Femur (tissue), 1 donor: ENCODE measurements at regions not wholly inside any gene's neighbourhood (a gene's known extent, or its start where the extent isn't known, plus 50 kb on each side); places are given as distances from the start of the nearest gene placed in this dataset.

Experiments
- DNase-seq: peaks from one replicate; pipeline ENCODE4 v3.0.0-alpha.2; 2017

- DNase-seq, result no peak
Observed at GRCh38 chr2:106572541-106573450, 85.6 kb downstream of the CD8B2 start.

DNA sequence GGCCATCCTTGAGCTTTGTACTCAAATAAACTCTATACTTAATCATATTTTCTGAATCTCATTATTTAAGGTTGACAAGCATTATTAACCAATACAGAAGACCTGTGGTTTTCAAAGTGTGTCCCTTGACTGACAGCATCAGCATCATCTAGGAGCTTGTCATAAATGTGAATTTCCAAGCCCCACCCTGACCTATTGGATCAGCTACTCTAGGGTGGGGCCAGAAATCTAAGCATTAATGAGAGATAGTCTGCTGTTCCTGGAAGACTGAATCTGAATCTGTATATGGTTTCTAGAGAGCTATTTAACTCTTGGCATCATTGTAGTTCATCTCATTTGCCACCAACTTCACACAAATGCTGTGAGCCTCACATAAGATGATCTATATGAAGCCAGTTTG, 86.6 kb downstream of the CD8B2 start:
- DNase-seq, result no peak

GRCh38 chr2:106575955-106576354, 88.8 kb downstream of the CD8B2 start:
- peak; percentile 69 for DNase-seq

DNA sequence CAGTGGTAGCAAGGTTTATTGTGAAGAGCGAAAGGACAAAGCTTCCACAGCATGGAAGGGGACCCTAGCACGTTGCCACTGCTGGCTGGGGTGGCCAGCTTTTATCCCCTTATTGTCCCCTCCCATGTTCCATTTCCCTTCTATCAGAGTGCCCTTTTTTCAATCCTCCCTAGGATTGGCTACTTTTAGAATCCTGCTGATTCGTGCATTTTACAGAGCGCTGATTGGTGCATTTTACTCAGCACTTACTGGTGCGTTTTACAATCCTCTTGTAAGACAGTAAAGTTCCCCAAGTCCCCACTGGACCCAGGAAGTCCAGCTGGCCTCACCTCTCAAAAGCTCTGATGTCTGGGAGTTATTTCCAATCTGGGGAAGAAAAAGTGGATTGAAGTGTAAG, 90.1 kb downstream of the CD8B2 start:
- DNase-seq, result no peak

GRCh38 chr2:106579750-106580197, 92.6 kb downstream of the CD8B2 start:
- DNase-seq, result no peak

DNA sequence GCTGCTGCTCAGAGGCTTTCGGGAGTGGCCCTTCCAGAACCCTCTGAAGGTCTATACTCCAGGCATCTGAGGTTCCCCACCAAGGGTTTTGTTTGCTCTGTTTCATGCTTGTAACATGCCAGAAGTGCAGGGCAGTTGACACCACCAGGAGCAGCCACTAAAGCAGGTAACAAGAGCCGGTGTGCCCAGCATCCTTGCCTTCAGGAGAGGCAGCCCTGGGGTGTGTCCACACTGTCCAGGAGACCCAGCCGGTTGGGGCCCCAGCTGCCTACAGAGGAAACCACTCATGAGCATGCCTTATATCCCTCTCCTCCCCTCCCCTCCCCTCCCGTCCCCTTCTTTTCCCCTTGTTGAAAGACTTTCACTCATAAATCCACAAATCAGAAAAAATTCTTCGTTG, 93.1 kb downstream of the CD8B2 start:
- DNase-seq, result no peak

- no peak for DNase-seq
Observed at GRCh38 chr2:106581328-106581727, 94.2 kb downstream of the CD8B2 start.

- DNase-seq, result no peak
Observed at GRCh38 chr2:106581755-106582147, 94.6 kb downstream of the CD8B2 start.

- peak; percentile 88 for DNase-seq
Observed at GRCh38 chr2:106582148-106583143, 95.3 kb downstream of the CD8B2 start.

DNA sequence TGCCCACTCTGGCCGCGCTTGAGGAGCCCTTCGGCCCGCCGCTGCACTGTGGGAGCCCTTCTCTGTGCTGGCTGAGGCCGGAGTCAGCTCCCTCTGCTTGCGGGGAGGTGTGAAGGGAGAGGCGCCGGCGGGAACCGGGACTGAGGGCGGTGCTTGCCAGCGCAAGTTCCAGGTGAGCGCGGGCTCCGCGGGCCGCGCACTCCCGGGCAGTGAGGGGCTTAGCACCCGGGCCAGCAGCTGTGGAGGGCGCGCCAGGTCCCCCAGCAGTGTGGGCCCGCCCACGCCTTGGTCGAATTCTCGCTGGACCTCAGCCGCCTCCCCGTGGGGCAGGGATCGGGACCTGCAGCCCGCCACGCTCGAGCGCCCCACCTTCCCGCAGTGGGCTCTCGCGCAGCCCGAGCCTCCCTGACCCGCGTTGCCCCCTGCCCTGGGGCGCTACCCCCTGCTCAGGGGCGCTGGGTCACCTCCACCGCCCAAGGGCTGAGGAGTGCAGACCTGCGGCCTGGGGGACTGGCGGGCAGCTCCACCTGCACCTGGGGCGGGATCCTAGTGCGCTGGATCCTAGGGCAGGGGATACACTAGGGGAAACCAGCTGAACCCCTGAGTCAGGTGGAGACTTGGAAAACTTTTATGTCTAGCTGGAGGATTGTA, 97.3 kb downstream of the CD8B2 start:
- no peak for DNase-seq

DNA sequence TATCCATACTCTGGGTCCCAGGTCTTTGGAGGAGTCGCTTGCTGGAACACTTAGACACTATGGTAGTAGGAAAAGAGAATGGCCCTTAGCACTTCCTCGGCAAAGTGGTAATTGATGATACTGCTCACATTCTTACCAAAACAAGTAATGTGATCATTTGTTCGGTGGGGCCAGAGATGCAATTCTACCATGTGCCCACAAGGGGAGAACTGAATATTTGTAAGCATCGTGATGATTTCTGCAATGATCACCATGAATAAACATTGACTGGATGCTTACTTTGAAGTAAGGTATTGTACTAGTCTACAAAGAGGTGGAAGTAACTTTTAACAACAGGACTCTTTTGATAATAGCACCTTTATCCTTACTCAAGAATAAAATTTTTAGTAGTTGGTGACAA, 109.7 kb downstream of the CD8B2 start:
- DNase-seq, result no peak

DNA sequence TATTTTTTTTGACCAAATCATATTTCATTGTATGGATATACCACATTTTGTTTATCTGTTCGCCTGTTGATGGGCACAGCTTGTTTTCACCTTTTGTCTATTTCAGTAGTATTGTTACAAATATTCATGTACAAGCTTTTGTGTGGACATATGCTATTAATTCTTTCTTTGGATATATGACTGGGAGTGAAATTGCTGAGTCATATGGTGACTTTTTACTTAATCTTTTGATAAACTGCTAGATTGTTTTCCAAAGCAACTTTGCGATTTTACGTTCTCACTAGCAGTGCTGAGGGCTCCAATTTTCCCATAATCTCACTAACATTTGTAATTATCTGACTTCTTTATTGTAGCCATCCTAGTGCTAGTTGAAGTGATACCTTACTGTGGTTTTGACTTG, 112.4 kb downstream of the CD8B2 start:
- DNase-seq, result no peak

- DNase-seq, result no peak
Observed at GRCh38 chr2:106602042-106602441, 114.9 kb downstream of the CD8B2 start.

DNA sequence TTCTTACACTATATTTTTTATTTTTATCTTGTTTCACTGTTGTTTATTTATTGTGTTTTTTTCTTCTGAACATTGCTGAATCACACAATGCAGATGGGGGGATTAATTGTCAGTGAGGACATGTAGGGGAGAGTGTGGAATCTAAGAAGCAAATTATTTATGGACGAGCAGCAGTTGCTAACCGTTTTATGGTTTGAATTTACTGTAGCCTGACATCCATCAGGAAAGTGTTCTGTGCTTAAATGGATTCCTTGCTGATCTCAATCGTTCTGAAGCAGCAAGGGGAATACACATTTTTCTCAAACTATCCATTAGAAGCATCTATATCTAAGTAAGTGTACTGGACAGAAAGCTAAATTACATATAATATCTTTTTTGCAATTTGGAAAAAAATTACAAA, 119.5 kb downstream of the CD8B2 start:
- DNase-seq, result no peak

DNA sequence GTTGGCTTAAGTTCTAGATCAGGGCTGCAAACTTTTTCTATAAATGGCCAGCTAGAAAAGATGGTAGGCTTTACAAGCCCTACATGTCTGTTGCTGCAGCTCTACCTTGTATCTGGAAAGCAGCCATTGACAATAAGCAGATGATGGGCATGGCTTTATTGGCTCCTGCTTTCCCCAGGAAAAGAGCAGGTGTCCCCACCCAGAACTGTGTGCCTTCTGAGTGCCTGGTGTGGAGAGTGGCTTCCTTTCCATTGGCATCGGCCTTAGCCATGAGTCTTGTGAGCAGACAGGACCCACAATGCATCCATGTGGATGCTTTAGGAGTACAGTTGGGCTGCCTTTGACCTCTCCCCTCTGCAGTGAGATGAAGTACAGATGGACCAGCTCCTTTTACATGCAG, 120.2 kb downstream of the CD8B2 start:
- no peak for DNase-seq

GRCh38 chr2:106609780-106610179, 122.6 kb downstream of the CD8B2 start:
- DNase-seq, result no peak

- no peak for DNase-seq
Observed at GRCh38 chr2:106614511-106615291, 127.5 kb downstream of the CD8B2 start.

GRCh38 chr2:106618614-106619013, 131.4 kb downstream of the CD8B2 start:
- no peak for DNase-seq

- no peak for DNase-seq
Observed at GRCh38 chr2:106623456-106623855, 136.3 kb downstream of the CD8B2 start.

- DNase-seq, result no peak
Observed at GRCh38 chr2:106624787-106625380, 137.7 kb downstream of the CD8B2 start.

DNA sequence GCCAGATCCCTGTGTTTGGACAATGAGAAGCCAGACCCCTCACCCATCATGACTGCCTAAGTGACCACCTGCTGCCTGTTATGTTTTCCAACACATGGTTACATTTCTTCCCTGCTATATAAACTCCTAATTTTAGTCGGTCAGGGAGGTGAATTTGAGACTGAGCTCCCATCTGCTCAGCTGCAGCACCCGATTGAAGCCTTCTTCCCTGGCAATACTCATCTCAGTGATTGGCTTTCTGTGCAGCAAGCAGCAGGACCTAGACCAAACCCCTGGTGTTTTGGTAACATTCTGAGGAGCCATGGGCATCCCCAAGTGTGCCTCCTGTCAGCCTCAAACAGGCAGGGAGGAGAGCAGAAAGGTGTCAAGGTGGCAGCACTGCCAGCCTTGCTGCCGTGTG, 141.2 kb downstream of the CD8B2 start:
- no peak for DNase-seq

DNA sequence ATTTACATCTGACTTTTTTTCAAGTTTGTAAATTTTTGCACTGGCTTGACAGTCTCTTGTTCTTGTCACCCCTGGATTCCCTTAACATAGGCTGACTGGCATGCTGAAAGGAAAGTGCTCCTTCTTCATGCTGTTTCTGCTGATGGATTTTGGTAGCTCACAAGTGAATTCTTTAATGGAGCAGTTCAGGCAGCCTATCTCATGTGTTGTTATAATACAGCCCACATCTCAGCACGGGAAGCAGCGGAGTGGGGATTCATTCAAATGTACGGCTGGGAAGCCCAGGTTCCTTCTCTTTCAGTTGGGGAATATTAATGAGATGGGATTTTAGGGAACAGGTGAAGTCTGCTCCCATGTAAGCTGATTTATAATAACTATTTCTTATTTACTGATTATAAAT, 142.8 kb downstream of the CD8B2 start:
- no peak for DNase-seq
